Thoracic aorta (tissue), 2 donors: ENCODE measurements at regions not wholly inside any gene's neighbourhood (a gene's known extent, or its start where the extent isn't known, plus 50 kb on each side); places are given as distances from the start of the nearest gene placed in this dataset.

ENCODE experiments used
- ATAC-seq: fragments of 150-250 bp; one replicate; pipeline ENCODE4 v1.8.0; 2017; ENCODE audit warnings: low read depth; ENCODE audit not compliant: insufficient number of reproducible peaks, low FRiP score
- DNase-seq: peaks from one replicate; pipeline ENCODE4 v3.0.0-alpha.2; 2020; ENCODE audit warnings: low spot score
- H3K27ac ChIP-seq, 2 donors: fragments of 200-600 bp; sonication (generic); 1 replicate in 1 of 2; 2 replicates in 1 of 2; pipeline ENCODE4 v1.5.1; 2016; ENCODE audit warnings: mild to moderate bottlenecking in 2 of 2, moderate library complexity in 2 of 2
- H3K27me3 ChIP-seq: fragments of 200-600 bp; sonication (generic); replicated peaks from 2 replicates; pipeline ENCODE4 v1.6.0; 2016; ENCODE audit warnings: mild to moderate bottlenecking; ENCODE audit not compliant: insufficient read depth
- H3K36me3 ChIP-seq: fragments of 200-600 bp; sonication (generic); one replicate; pipeline ENCODE4 v1.5.1; 2016
- H3K4me1 ChIP-seq, 2 donors: fragments of 200-600 bp; sonication (generic); 1 replicate in 1 of 2; 2 replicates in 1 of 2; pipeline versions ENCODE4 v1.5.1 to v1.6.0; 2016; ENCODE audit warnings: low read depth in 2 of 2, mild to moderate bottlenecking in 1 of 2; ENCODE audit not compliant: control insufficient read depth in 1 of 2
- H3K4me3 ChIP-seq: fragments of 200-600 bp; sonication (generic); 2 replicates; pipeline ENCODE4 v1.5.1; 2016; ENCODE audit warnings: mild to moderate bottlenecking
- H3K9me3 ChIP-seq: fragments of 200-600 bp; sonication (generic); 2 replicates; pipeline ENCODE4 v1.5.1; 2016
- CTCF ChIP-seq: fragments of 200-600 bp; sonication (generic); IDR thresholded peaks from one replicate; pipeline ENCODE4 v1.5.1; 2019; ENCODE audit warnings: antibody characterized with exemption

GRCh38 chr12:34297790-34298164 lies 275.5 kb downstream of the ALG10 start:
- no peak for TF ChIP-seq CTCF
- Histone ChIP-seq H3K27ac (no peak overlapping the region), H3K4me3 (no peak overlapping the region), H3K27me3 (no peaks in the 10 kb centered on the region), H3K36me3 (no peaks in the 10 kb centered on the region), H3K9me3 (no peaks in the 10 kb centered on the region), H3K4me1 (no peaks in the 10 kb centered on the region)
- no peak for DNase-seq
- ATAC-seq, result no peak

- no peak for DNase-seq
Observed at GRCh38 chr12:34298176-34298970, 276.1 kb downstream of the ALG10 start.

GRCh38 chr12:34298971-34299801 lies 276.9 kb downstream of the ALG10 start:
- ATAC-seq (no peak), DNase-seq (no peak)
- Histone ChIP-seq H3K4me1 (no peaks in the 10 kb centered on the region), H3K9me3 (no peaks in the 10 kb centered on the region), H3K27ac (no peak overlapping the region), H3K36me3 (no peaks in the 10 kb centered on the region), H3K27me3 (no peaks in the 10 kb centered on the region), H3K4me3 (no peak overlapping the region)
- TF ChIP-seq CTCF, result no peak

More at GRCh38 chr12:34298176-34298970, 276.1 kb downstream of the ALG10 start:
- no peaks in the 10 kb centered on the region for H3K36me3 ChIP-seq
- TF ChIP-seq CTCF, result no peak
- ATAC-seq, result no peak
- H3K4me3 ChIP-seq, result no peak overlapping the region
- H3K27me3 ChIP-seq, result no peaks in the 10 kb centered on the region
- no peaks in the 10 kb centered on the region for H3K4me1 ChIP-seq
- no peak overlapping the region for H3K27ac ChIP-seq
- no peaks in the 10 kb centered on the region for H3K9me3 ChIP-seq

- Histone ChIP-seq H3K36me3 (no peaks in the 10 kb centered on the region), H3K27me3 (no peaks in the 10 kb centered on the region), H3K27ac (no peak overlapping the region), H3K9me3 (no peaks in the 10 kb centered on the region), H3K4me1 (no peaks in the 10 kb centered on the region), H3K4me3 (no peak overlapping the region)
- no peak for DNase-seq
- TF ChIP-seq CTCF, result no peak
- no peak for ATAC-seq
Observed at GRCh38 chr12:34299802-34300193, 277.5 kb downstream of the ALG10 start.

GRCh38 chr12:34300376-34301250 lies 278.3 kb downstream of the ALG10 start:
- no peaks in the 10 kb centered on the region for H3K9me3 ChIP-seq
- DNase-seq, result no peak

More at GRCh38 chr12:34300376-34301250, 278.3 kb downstream of the ALG10 start:
- Histone ChIP-seq H3K4me3 (no peak overlapping the region), H3K36me3 (no peaks in the 10 kb centered on the region), H3K27me3 (no peaks in the 10 kb centered on the region), H3K4me1 (no peaks in the 10 kb centered on the region), H3K27ac (no peak overlapping the region)
- TF ChIP-seq CTCF, result no peak
- ATAC-seq, result no peak
